ENCODE measurements at regions not wholly inside any gene's neighbourhood (a gene's known extent, or its start where the extent isn't known, plus 50 kb on each side); places are given as distances from the start of the nearest gene placed in this dataset.

- Histone ChIP-seq H3K4me3 (no peak overlapping the region), H3K9me3 (no peaks in the 10 kb centered on the region), H3K27me3 (no peaks in the 10 kb centered on the region), H3K36me3 (no peaks in the 10 kb centered on the region), H3K4me1 (peaks cover 0 to 1% (median 0%) of the 10 kb centered on the region in 3 donors), H3K27ac (no peak overlapping the region)
- 75 to 79% methylated on average over 5 of the region's 5 CpGs for WGBS, 2 donors
- DNase-seq = no peak
- no peak for TF ChIP-seq POLR2A (IDR thresholded peaks at IDR 0.05)
- no peak for TF ChIP-seq CTCF (IDR thresholded peaks at IDR 0.05)
- intact Hi-C loops (cut with DNase I) = no loop called here
Observed at GRCh38 chr12:58166643-58167042, 225.3 kb downstream of the ATP23 start.

DNA sequence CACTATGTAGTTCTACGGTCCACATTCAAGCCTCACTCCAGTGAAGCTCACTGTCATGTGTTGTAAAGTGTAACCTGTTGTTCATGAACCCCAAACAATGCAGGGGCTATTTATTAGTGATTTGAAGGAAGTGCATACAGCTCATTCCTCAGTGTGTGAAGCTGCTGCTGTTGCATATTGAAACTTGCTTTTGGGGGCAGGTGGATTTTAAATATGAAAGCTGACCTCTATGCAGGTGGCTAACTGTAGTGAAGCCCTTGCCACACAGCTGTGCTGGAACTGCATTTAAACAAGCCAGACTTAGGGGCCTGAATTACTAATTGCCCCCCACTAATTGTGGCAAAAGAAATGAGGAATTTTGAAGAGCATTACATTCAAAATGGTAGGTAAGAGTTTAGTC is 226.3 kb downstream of the ATP23 start:
- DNase-seq = no peak
- Histone ChIP-seq H3K4me1 (peaks cover 0 to 7% (median 0%) of the 10 kb centered on the region in 3 donors), H3K27ac (no peak overlapping the region), H3K4me3 (no peak overlapping the region), H3K9me3 (no peaks in the 10 kb centered on the region), H3K36me3 (no peaks in the 10 kb centered on the region), H3K27me3 (no peaks in the 10 kb centered on the region)
- 37 to 50% methylated on average over 1 of the region's 1 CpG for WGBS, 2 donors
- TF ChIP-seq POLR2A (IDR thresholded peaks at IDR 0.05) = no peak
- TF ChIP-seq CTCF (IDR thresholded peaks at IDR 0.05) = no peak
- intact Hi-C loops (cut with DNase I) = no loop called here

- no peak overlapping the region for H3K4me3 ChIP-seq
- no peaks in the 10 kb centered on the region for H3K9me3 ChIP-seq
- peaks cover 0 to 7% (median 0%) of the 10 kb centered on the region in 3 donors for H3K4me1 ChIP-seq
- DNase-seq = no peak
- no peak for TF ChIP-seq CTCF (IDR thresholded peaks at IDR 0.05)
- TF ChIP-seq POLR2A (IDR thresholded peaks at IDR 0.05) = no peak
- intact Hi-C loops (cut with DNase I) = no loop called here
- H3K27ac ChIP-seq = no peak overlapping the region
- H3K27me3 ChIP-seq = no peaks in the 10 kb centered on the region
- H3K36me3 ChIP-seq = no peaks in the 10 kb centered on the region
- WGBS, 2 donors = 45 to 46% methylated on average over 2 of the region's 2 CpGs
Observed at GRCh38 chr12:58169826-58170225, 228.5 kb downstream of the ATP23 start.

- TF ChIP-seq CTCF (IDR thresholded peaks at IDR 0.05) (no peak), POLR2A (IDR thresholded peaks at IDR 0.05) (no peak)
- H3K27me3 ChIP-seq = no peaks in the 10 kb centered on the region
- H3K4me1 ChIP-seq = peaks cover 0 to 7% (median 0%) of the 10 kb centered on the region in 3 donors
- H3K27ac ChIP-seq = no peak overlapping the region
- no peaks in the 10 kb centered on the region for H3K36me3 ChIP-seq
- 29% methylated on average over 2 of the region's 2 CpGs for WGBS, 2 donors
- H3K4me3 ChIP-seq = no peak overlapping the region
- intact Hi-C loops (cut with DNase I) = no loop called here
- DNase-seq = no peak
- no peaks in the 10 kb centered on the region for H3K9me3 ChIP-seq
Observed at GRCh38 chr12:58171914-58172313, 230.5 kb downstream of the ATP23 start.

DNA sequence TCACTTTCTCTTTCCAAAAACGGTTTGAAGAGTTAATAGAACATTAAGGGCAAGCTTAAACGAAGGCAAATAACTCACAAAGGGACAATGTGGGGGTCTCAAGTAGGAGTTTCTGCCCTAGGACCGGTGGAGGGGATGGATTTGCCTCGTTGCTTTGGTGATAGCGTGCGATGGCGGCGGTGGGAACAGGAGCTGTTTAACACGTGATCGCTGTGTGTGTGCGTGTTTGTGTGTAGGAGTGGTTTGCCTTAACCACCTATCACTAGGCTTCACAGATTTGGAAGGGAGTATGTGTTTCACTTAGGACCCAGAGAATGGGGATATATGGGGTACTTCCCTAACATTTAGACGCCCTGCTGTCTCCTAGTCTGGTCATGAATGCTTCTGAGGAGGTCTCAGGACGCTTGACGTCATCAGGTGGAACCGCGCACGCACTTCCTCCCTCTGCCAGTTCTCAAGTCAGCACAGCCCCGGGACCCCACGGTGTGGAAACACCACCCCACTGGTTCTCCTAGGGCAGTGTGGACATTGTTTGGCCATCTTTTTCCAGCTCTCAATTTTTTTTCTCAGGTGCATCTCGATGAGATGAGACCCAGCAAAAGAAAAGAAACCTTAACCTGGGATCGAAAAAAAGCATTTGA is 231.2 kb downstream of the ATP23 start:
- WGBS, 2 donors = 89 to 90% methylated on average over 19 to 21 of the region's 21 CpGs
- no peak overlapping the region for H3K27ac ChIP-seq

More for the DNA sequence above, 231.2 kb downstream of the ATP23 start:
- H3K4me1 ChIP-seq = peaks cover 0 to 7% (median 0%) of the 10 kb centered on the region in 3 donors
- no peaks in the 10 kb centered on the region for H3K36me3 ChIP-seq
- TF ChIP-seq CTCF (IDR thresholded peaks at IDR 0.05) (no peak), POLR2A (IDR thresholded peaks at IDR 0.05) (no peak)
- no peak overlapping the region for H3K4me3 ChIP-seq
- no peak for DNase-seq
- intact Hi-C loops (cut with DNase I) = no loop called here
- H3K27me3 ChIP-seq = no peaks in the 10 kb centered on the region
- no peaks in the 10 kb centered on the region for H3K9me3 ChIP-seq

Data from esophagus squamous epithelium (tissue), 5 donors.